PC-9 (cell line): ENCODE measurements at regions not wholly inside any gene's neighbourhood (a gene's known extent, or its start where the extent isn't known, plus 50 kb on each side); places are given as distances from the start of the nearest gene placed in this dataset.

Experiments used
- BruUV-seq: library from RNA; stranded (reverse); fragments of 400-500 nt; replicated peaks from 2 replicates; lab custom pipeline; 2021; lab: Mats Ljungman, UMichigan
- CTCF ChIA-PET: fragments of 300-600 bp; sonication (Branson Sonifier 250); formaldehyde crosslinking; loops from one replicate; lab custom pipeline; 2022; ENCODE audit warnings: antibody characterized with exemption; lab: Charles Lee
- POLR2A ChIA-PET: fragments of 300-600 bp; sonication (Branson Sonifier 250); formaldehyde crosslinking; loops from one replicate; lab custom pipeline; 2022; ENCODE audit warnings: antibody characterized with exemption; ENCODE audit not compliant: unreplicated experiment; lab: Charles Lee
- DNase-seq, 2 experiments: peaks; one replicate each; pipeline versions ENCODE4 v3.0.0 to v3.0.0-alpha.2; 2015 to 2022; ENCODE audit warnings: mixed read lengths in 1 of 2
- H2AFZ ChIP-seq: fragments of 200-600 bp; sonication (generic); 2 replicates; pipeline ENCODE4 v1.8.1; 2017; ENCODE audit warnings: antibody characterized with exemption
- H3F3A ChIP-seq: fragments of 200-600 bp; sonication (generic); 2 replicates; pipeline ENCODE4 v1.8.1; 2017; ENCODE audit warnings: antibody characterized with exemption, mild to moderate bottlenecking, low read depth; ENCODE audit not compliant: insufficient read depth
- H3K27ac ChIP-seq: fragments of 200-600 bp; sonication (generic); 2 replicates; pipeline ENCODE4 v1.6.1; 2016; ENCODE audit warnings: mixed run types
- H3K27me3 ChIP-seq: fragments of 200-600 bp; sonication (generic); 2 replicates; pipeline ENCODE4 v1.6.1; 2016; ENCODE audit warnings: low read depth, mixed run types; ENCODE audit not compliant: insufficient read depth
- H3K36me3 ChIP-seq: fragments of 200-600 bp; sonication (generic); 2 replicates; pipeline ENCODE4 v1.6.1; 2016; ENCODE audit warnings: low read depth, mixed run types
- H3K4me1 ChIP-seq: fragments of 200-600 bp; sonication (generic); replicated peaks from 2 replicates; pipeline ENCODE4 v1.6.1; 2016; ENCODE audit warnings: mixed run types; ENCODE audit not compliant: insufficient read depth
- H3K4me2 ChIP-seq: fragments of 200-600 bp; sonication (generic); 2 replicates; pipeline ENCODE4 v1.6.1; 2017; ENCODE audit warnings: mixed run types
- H3K4me3 ChIP-seq: fragments of 200-600 bp; sonication (generic); 2 replicates; pipeline ENCODE4 v1.6.1; 2016; ENCODE audit warnings: mixed run types
- H3K79me2 ChIP-seq: fragments of 200-600 bp; sonication (generic); 2 replicates; pipeline ENCODE4 v1.6.1; 2017; ENCODE audit warnings: low read depth, mixed run types
- H3K9me2 ChIP-seq: fragments of 200-600 bp; sonication (generic); 2 replicates; pipeline ENCODE4 v1.8.1; 2017; ENCODE audit warnings: mild to moderate bottlenecking; ENCODE audit not compliant: insufficient read depth
- H3K9me3 ChIP-seq: fragments of 200-600 bp; sonication (generic); 2 replicates; pipeline ENCODE4 v1.8.1; 2016; ENCODE audit warnings: low read depth; ENCODE audit not compliant: insufficient read depth
- H4K20me1 ChIP-seq: fragments of 200-600 bp; sonication (generic); 2 replicates; pipeline ENCODE4 v1.8.1; 2017; ENCODE audit not compliant: insufficient read depth
- EZH2 ChIP-seq: fragments of 200-600 bp; sonication (generic); IDR thresholded peaks from 2 replicates; pipeline ENCODE4 v1.8.0; 2017; ENCODE audit warnings: antibody characterized with exemption, low read depth
- intact Hi-C: fragments of 100-400 bp; cut with micrococcal nuclease; formaldehyde crosslinking; loops from one replicate; pipeline ENCODE4 v1.10.0; 2022; ENCODE audit not compliant: unreplicated experiment
- TF ChIP-seq, protein P1 (sequence below): fragments of 200-600 bp; sonication (generic); conservative IDR thresholded peaks from 2 replicates; pipeline ENCODE4 v1.6.1; 2017; ENCODE audit warnings: mixed run types, antibody characterized with exemption, mild to moderate bottlenecking, moderate library complexity

DNA sequence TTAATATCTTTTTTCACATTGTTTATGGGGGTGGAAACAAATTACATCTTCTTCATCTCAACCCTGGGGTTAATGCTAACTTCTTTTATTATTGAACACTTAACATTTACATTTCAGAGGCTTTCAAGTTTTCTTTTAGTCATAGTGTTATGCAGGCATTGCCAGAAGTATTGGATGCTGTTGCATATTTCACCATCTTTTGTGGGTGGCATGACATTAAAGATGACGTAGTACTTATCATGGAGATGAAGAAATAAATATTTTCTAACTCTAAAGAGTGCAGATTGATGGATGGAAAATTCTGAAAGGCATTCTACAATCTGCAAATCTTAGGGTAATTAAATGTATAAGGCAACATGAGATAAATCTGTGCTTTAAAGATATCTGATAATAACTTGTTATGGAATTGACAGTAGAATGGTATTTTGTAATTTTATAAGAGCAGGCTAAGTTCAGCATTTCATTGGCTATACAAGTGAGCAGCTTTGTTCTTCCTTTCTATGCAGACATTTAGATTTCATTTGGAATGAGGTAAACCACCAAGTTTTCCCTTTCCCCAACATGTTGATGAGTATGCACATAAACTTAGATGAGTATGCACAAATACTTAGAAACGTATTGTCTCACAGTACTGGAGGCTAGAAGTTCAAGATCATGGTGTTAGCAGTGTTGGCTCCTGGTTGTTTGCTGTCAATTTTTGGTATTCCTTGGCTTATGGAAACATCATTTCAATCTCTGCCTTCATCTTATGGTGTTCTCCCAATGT lies 924.4 kb downstream of the METTL15 start:
- Histone ChIP-seq H3K27me3 (no peaks in the 10 kb centered on the region), H3K9me2 (no peaks in the 10 kb centered on the region), H3K4me2 (no peak overlapping the region), H3K4me3 (no peak overlapping the region), H3K79me2 (no peaks in the 10 kb centered on the region), H3F3A (no peaks in the 10 kb centered on the region), H3K27ac (no peak overlapping the region), H3K36me3 (no peaks in the 10 kb centered on the region), H2AFZ (no peak overlapping the region), H3K4me1 (no peaks in the 10 kb centered on the region), H3K9me3 (peaks cover 14% of the 10 kb centered on the region), H4K20me1 (no peaks in the 10 kb centered on the region)
- no TSS peak for BruUV-seq
- ChIA-PET CTCF (no interaction called here), POLR2A (no interaction called here)
- DNase-seq: no peak
- TF ChIP-seq, protein P1, sequence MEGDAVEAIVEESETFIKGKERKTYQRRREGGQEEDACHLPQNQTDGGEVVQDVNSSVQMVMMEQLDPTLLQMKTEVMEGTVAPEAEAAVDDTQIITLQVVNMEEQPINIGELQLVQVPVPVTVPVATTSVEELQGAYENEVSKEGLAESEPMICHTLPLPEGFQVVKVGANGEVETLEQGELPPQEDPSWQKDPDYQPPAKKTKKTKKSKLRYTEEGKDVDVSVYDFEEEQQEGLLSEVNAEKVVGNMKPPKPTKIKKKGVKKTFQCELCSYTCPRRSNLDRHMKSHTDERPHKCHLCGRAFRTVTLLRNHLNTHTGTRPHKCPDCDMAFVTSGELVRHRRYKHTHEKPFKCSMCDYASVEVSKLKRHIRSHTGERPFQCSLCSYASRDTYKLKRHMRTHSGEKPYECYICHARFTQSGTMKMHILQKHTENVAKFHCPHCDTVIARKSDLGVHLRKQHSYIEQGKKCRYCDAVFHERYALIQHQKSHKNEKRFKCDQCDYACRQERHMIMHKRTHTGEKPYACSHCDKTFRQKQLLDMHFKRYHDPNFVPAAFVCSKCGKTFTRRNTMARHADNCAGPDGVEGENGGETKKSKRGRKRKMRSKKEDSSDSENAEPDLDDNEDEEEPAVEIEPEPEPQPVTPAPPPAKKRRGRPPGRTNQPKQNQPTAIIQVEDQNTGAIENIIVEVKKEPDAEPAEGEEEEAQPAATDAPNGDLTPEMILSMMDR: no peak
- TF ChIP-seq EZH2: no peak
- intact Hi-C loops: no loop called here

DNA sequence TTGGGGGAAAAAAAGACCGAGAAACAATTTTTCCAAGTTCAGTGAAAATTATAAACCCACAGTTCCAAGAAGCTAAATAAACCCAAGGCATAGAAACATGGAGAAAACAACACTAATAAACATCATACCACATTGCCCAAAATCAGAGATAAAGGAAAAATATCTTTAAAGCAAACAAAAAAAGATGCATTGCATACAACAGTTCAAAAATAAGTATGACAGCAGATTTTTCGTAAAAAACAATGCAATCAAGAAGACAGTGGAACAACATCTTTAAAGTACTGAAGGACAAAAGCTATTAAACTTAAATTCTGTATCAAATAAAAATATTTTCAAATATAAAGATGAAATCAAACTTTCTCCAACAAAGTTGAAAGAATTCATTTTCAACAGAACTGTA lies 921.3 kb downstream of the METTL15 start:
- Histone ChIP-seq H3K4me1 (no peaks in the 10 kb centered on the region), H3K4me3 (no peak overlapping the region), H3K27ac (no peak overlapping the region), H3K9me3 (peaks cover 14% of the 10 kb centered on the region), H2AFZ (no peak overlapping the region), H3K9me2 (no peaks in the 10 kb centered on the region), H3K27me3 (no peaks in the 10 kb centered on the region), H4K20me1 (no peaks in the 10 kb centered on the region), H3F3A (no peaks in the 10 kb centered on the region), H3K79me2 (no peaks in the 10 kb centered on the region), H3K36me3 (no peaks in the 10 kb centered on the region), H3K4me2 (no peak overlapping the region)
- ChIA-PET CTCF (no interaction called here), POLR2A (no interaction called here)
- no peak for DNase-seq
- TF ChIP-seq, protein P1: no peak
- no peak for TF ChIP-seq EZH2
- BruUV-seq: no TSS peak
- intact Hi-C loops: loop anchor here (10.0 kb wide), 1 partner anchor 135 kb away; no protein-coding TSS in a partner anchor

DNA sequence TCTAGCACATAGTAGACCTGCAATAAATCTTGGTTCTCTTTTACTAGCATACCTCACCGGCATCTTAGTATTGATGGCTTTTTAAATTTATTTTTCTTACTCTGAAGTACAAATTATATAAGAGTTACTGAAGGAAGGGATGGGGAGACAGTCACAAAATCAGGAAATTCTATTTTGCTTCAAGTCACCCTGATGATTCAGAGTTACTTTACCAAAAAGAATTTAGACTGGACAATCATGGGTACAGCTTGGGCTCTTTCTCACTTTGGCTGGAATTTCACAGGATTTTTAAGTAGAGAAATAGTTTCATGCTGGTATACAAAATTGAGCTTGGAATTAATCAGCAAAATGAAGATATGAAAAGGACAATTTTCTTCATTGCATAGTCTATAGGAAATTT lies 919.2 kb downstream of the METTL15 start:
- no peaks in the 10 kb centered on the region for H3K9me2 ChIP-seq
- no peak overlapping the region for H3K4me2 ChIP-seq
- TF ChIP-seq, protein P1: no peak
- TF ChIP-seq EZH2: no peak
- POLR2A ChIA-PET: no interaction called here
- no peaks in the 10 kb centered on the region for H3K27me3 ChIP-seq
- H3K4me3 ChIP-seq: no peak overlapping the region
- no peak overlapping the region for H3K27ac ChIP-seq
- intact Hi-C loops: loop anchor here (10.0 kb wide), 1 partner anchor 137 kb away; no protein-coding TSS in a partner anchor
- CTCF ChIA-PET: no interaction called here
- H3K36me3 ChIP-seq: no peaks in the 10 kb centered on the region
- H3F3A ChIP-seq: no peaks in the 10 kb centered on the region
- H3K9me3 ChIP-seq: peaks cover 14% of the 10 kb centered on the region
- no peaks in the 10 kb centered on the region for H3K4me1 ChIP-seq
- BruUV-seq: no TSS peak
- DNase-seq: no peak
- no peaks in the 10 kb centered on the region for H3K79me2 ChIP-seq
- H2AFZ ChIP-seq: no peak overlapping the region
- H4K20me1 ChIP-seq: no peaks in the 10 kb centered on the region
